H9 (cell line): ENCODE measurements at regions not wholly inside any gene's neighbourhood (a gene's known extent, or its start where the extent isn't known, plus 50 kb on each side); places are given as distances from the start of the nearest gene placed in this dataset.

ENCODE experiments used
- DNase-seq: peaks from one replicate; pipeline ENCODE4 v3.0.0-alpha.2; 2017
- H2AFZ ChIP-seq: one replicate; pipeline ENCODE4 v1.6.1; 2013; ENCODE audit warnings: mild to moderate bottlenecking, low read length, control low read depth, moderate library complexity
- H2AK5ac ChIP-seq: 2 replicates; pipeline ENCODE4 v1.6.1; 2013; ENCODE audit warnings: low read length, control low read depth, mixed read lengths; ENCODE audit not compliant: insufficient read length
- H2BK120ac ChIP-seq: one replicate; pipeline ENCODE4 v1.6.1; 2013; ENCODE audit warnings: low read depth, mild to moderate bottlenecking, low read length, control low read depth, inconsistent platforms; ENCODE audit not compliant: poor library complexity, severe bottlenecking
- H2BK12ac ChIP-seq: 2 replicates; pipeline ENCODE4 v1.6.1; 2013; ENCODE audit warnings: low read length, control low read depth, mixed read lengths, low read depth; ENCODE audit not compliant: insufficient read length
- H2BK15ac ChIP-seq: 2 replicates; pipeline ENCODE4 v1.6.1; 2013; ENCODE audit warnings: low read depth, low read length, control low read depth
- H2BK20ac ChIP-seq: one replicate; pipeline ENCODE4 v1.6.1; 2013; ENCODE audit warnings: low read depth, mild to moderate bottlenecking, low read length, control low read depth, inconsistent platforms; ENCODE audit not compliant: poor library complexity, severe bottlenecking
- H2BK5ac ChIP-seq: 2 replicates; pipeline ENCODE4 v1.6.1; 2013; ENCODE audit warnings: low read length, control low read depth, mixed read lengths; ENCODE audit not compliant: insufficient read length
- H3K14ac ChIP-seq: 2 replicates; pipeline ENCODE4 v1.6.1; 2013; ENCODE audit warnings: low read length, control low read depth; ENCODE audit not compliant: insufficient read depth
- H3K18ac ChIP-seq: 2 replicates; pipeline ENCODE4 v1.6.1; 2013; ENCODE audit warnings: low read depth, mild to moderate bottlenecking, mixed read lengths, low read length, control low read depth; ENCODE audit not compliant: insufficient read length
- H3K23ac ChIP-seq: 2 replicates; pipeline ENCODE4 v1.6.1; 2013; ENCODE audit warnings: low read length, control low read depth, mixed read lengths, low read depth; ENCODE audit not compliant: insufficient read length
- H3K23me2 ChIP-seq: 2 replicates; pipeline ENCODE4 v1.6.1; 2013; ENCODE audit warnings: low read depth, mild to moderate bottlenecking, mixed read lengths, low read length, control low read depth; ENCODE audit not compliant: insufficient read length, poor library complexity, severe bottlenecking
- H3K27ac ChIP-seq: 2 replicates; pipeline ENCODE4 v1.5.1; 2013; ENCODE audit warnings: low read length, control low read depth, mixed read lengths, low read depth; ENCODE audit not compliant: insufficient read length
- H3K27me3 ChIP-seq: 2 replicates; pipeline ENCODE4 v1.6.1; 2013; ENCODE audit warnings: low read length, control low read depth, inconsistent platforms; ENCODE audit not compliant: insufficient read depth
- H3K4ac ChIP-seq: 2 replicates; pipeline ENCODE4 v1.6.1; 2013; ENCODE audit warnings: low read depth, mild to moderate bottlenecking, control low read depth, inconsistent platforms, low read length, moderate library complexity
- H3K4me1 ChIP-seq: 2 replicates; pipeline ENCODE4 v1.6.1; 2013; ENCODE audit warnings: low read length, control low read depth, inconsistent platforms; ENCODE audit not compliant: insufficient read depth
- H3K4me2 ChIP-seq: 2 replicates; pipeline ENCODE4 v1.6.1; 2013; ENCODE audit warnings: low read length, control low read depth, mixed read lengths; ENCODE audit not compliant: insufficient read length, insufficient read depth
- H3K56ac ChIP-seq: 2 replicates; pipeline ENCODE4 v1.6.1; 2013; ENCODE audit warnings: low read depth, mild to moderate bottlenecking, mixed read lengths, low read length, control low read depth; ENCODE audit not compliant: insufficient read length
- H3K79me1 ChIP-seq: 2 replicates; pipeline ENCODE4 v1.6.1; 2013; ENCODE audit warnings: low read depth, mild to moderate bottlenecking, moderate library complexity, low read length, control low read depth, inconsistent platforms; ENCODE audit not compliant: insufficient read depth, poor library complexity, severe bottlenecking
- H3K79me2 ChIP-seq: 2 replicates; pipeline ENCODE4 v1.6.1; 2013; ENCODE audit warnings: low read length, control low read depth, inconsistent platforms; ENCODE audit not compliant: insufficient read depth
- H3K9ac ChIP-seq: 2 replicates; pipeline ENCODE4 v1.6.1; 2013; ENCODE audit warnings: low read length, control low read depth, mixed read lengths; ENCODE audit not compliant: insufficient read length; ENCODE audit errors: extremely low read depth
- H3K9me3 ChIP-seq: one replicate; pipeline ENCODE4 v1.6.1; 2013; ENCODE audit warnings: low read depth, low read length, inconsistent platforms; ENCODE audit not compliant: control insufficient read depth
- H3T11ph ChIP-seq: one replicate; pipeline ENCODE4 v1.6.1; 2013; ENCODE audit warnings: mild to moderate bottlenecking, low read length, control low read depth, inconsistent platforms
- H4K20me1 ChIP-seq: one replicate; pipeline ENCODE4 v1.6.1; 2013; ENCODE audit not compliant: control insufficient read depth, insufficient read length, insufficient read depth
- H4K5ac ChIP-seq: 2 replicates; pipeline ENCODE4 v1.6.1; 2013; ENCODE audit warnings: low read depth, mild to moderate bottlenecking, mixed read lengths, low read length, control low read depth; ENCODE audit not compliant: insufficient read length
- H4K8ac ChIP-seq: replicated peaks from 2 replicates; pipeline ENCODE4 v1.6.1; 2013; ENCODE audit warnings: low read length, control low read depth, mixed read lengths, low read depth; ENCODE audit not compliant: insufficient read length
- H4K91ac ChIP-seq: 2 replicates; pipeline ENCODE4 v1.6.1; 2013; ENCODE audit warnings: low read depth, mild to moderate bottlenecking, moderate library complexity, mixed read lengths, low read length, control low read depth; ENCODE audit not compliant: insufficient read length
- H3K27ac Mint-ChIP-seq, 3 experiments: 2 replicates in 2 of 3; 3 replicates in 1 of 3; pipeline ENCODE4 v1.8.0; 2020 to 2021; ENCODE audit warnings: mixed read lengths in 3 of 3, mild to moderate bottlenecking in 1 of 3, moderate library complexity in 1 of 3
- H3K27me3 Mint-ChIP-seq: 2 replicates; pipeline ENCODE4 v1.8.0; 2021; ENCODE audit warnings: low read depth, mild to moderate bottlenecking, moderate library complexity, mixed read lengths
- H3K36me3 Mint-ChIP-seq, 3 experiments: 2 replicates in 2 of 3; 3 replicates in 1 of 3; pipeline ENCODE4 v1.8.0; 2020 to 2021; ENCODE audit warnings: low read depth in 3 of 3, mixed read lengths in 3 of 3; ENCODE audit not compliant: insufficient read depth in 1 of 3
- H3K4me1 Mint-ChIP-seq, 2 experiments: 2 replicates each; pipeline ENCODE4 v1.8.0; 2020; ENCODE audit warnings: mixed read lengths in 2 of 2
- H3K4me3 Mint-ChIP-seq, 2 experiments: 2 replicates in 1 of 2; 3 replicates in 1 of 2; pipeline ENCODE4 v1.8.0; 2020 to 2021; ENCODE audit warnings: mild to moderate bottlenecking in 2 of 2, mixed read lengths in 2 of 2, moderate library complexity in 1 of 2
- H3K9me3 Mint-ChIP-seq, 2 experiments: 2 replicates in 1 of 2; 3 replicates in 1 of 2; pipeline ENCODE4 v1.8.0; 2020; ENCODE audit warnings: mild to moderate bottlenecking in 2 of 2, mixed read lengths in 2 of 2, moderate library complexity in 1 of 2
- CTCF ChIP-seq: fragments of 200-600 bp; sonication (generic); conservative IDR thresholded peaks from 3 replicates; pipeline ENCODE4 v1.8.0; 2021; ENCODE audit warnings: antibody characterized with exemption, mild to moderate bottlenecking
- WGBS: extraction: QIAGEN DNeasy Blood & Tissue Kit; methylation state at CpG from one replicate; pipeline ENCODE4 v1.1.7; 2013; ENCODE audit warnings: missing lambda C conversion rate, low lambda C conversion rate, mixed read lengths; ENCODE audit not compliant: insufficient read length; ENCODE audit errors: extremely low coverage; 5-methylcytosine and 5-hydroxymethylcytosine counted together

GRCh38 chr2:39583781-39584180, 81.9 kb upstream of the TMEM178A start:
- no peak overlapping the region for H4K91ac ChIP-seq
- H3T11ph ChIP-seq, result no peak overlapping the region
- no peak overlapping the region for H3K23ac ChIP-seq
- no peak overlapping the region for H2BK15ac ChIP-seq
- H4K20me1 ChIP-seq, result no peaks in the 10 kb centered on the region
- Mint-ChIP-seq H3K27me3 (no peaks in the 10 kb centered on the region), H3K27ac (no peak overlapping the region; a peak in 1 of 7 replicates), H3K4me1 (no peaks in the 10 kb centered on the region), H3K9me3 (peaks cover 56 to 58% of the 10 kb centered on the region in 2 experiments), H3K4me3 (no peak overlapping the region), H3K36me3 (peaks cover 36 to 56% (median 44%) of the 10 kb centered on the region in 3 experiments)
- H3K27me3 ChIP-seq, result no peaks in the 10 kb centered on the region
- H3K56ac ChIP-seq, result no peak overlapping the region
- H3K27ac ChIP-seq, result no peak overlapping the region
- no peak overlapping the region for H2AFZ ChIP-seq
- H3K79me1 ChIP-seq, result no peaks in the 10 kb centered on the region
- no CpG with 5 or more reads among the region's 6 CpGs for WGBS
- no peak overlapping the region for H3K14ac ChIP-seq
- H3K9me3 ChIP-seq, result peaks cover 7% of the 10 kb centered on the region
- H3K4ac ChIP-seq, result no peak overlapping the region
- H3K9ac ChIP-seq, result no peak overlapping the region
- H3K79me2 ChIP-seq, result no peaks in the 10 kb centered on the region
- H2AK5ac ChIP-seq, result no peak overlapping the region
- H3K4me2 ChIP-seq, result no peak overlapping the region
- no peak overlapping the region for H2BK12ac ChIP-seq
- no peak overlapping the region for H2BK5ac ChIP-seq
- H2BK120ac ChIP-seq, result no peak overlapping the region
- no peaks in the 10 kb centered on the region for H3K23me2 ChIP-seq
- H4K5ac ChIP-seq, result no peak overlapping the region
- TF ChIP-seq CTCF, result no peak
- H4K8ac ChIP-seq, result no peak overlapping the region
- no peak for DNase-seq
- no peaks in the 10 kb centered on the region for H3K4me1 ChIP-seq
- no peak overlapping the region for H2BK20ac ChIP-seq
- H3K18ac ChIP-seq, result no peak overlapping the region
